Fibroblast of villous mesenchyme (primary cell): ENCODE measurements at regions not wholly inside any gene's neighbourhood (a gene's known extent, or its start where the extent isn't known, plus 50 kb on each side); places are given as distances from the start of the nearest gene placed in this dataset.

Experiments
- DNase-seq: peaks from one replicate; pipeline ENCODE4 v3.0.0-alpha.2; 2010; ENCODE audit warnings: low read depth
- H3K4me3 ChIP-seq: 2 replicates; pipeline ENCODE4 v1.5.1; 2011; ENCODE audit warnings: low read depth, mild to moderate bottlenecking, low read length
- CTCF ChIP-seq: IDR thresholded peaks from 2 replicates; pipeline ENCODE4 v1.5.1; 2012; ENCODE audit warnings: low read depth, mild to moderate bottlenecking, low read length; ENCODE audit not compliant: insufficient read depth

GRCh38 chr2:83386549-83386948, 1072.5 kb downstream of the SUCLG1 start:
- no peak for TF ChIP-seq CTCF
- no peak overlapping the region for H3K4me3 ChIP-seq
- peak; percentile 1 for DNase-seq

- DNase-seq, result no peak
- no peak for TF ChIP-seq CTCF
- no peak overlapping the region for H3K4me3 ChIP-seq
Measured at GRCh38 chr2:83378921-83379320, 1080.2 kb downstream of the SUCLG1 start.

GRCh38 chr2:83376731-83377130, 1082.3 kb downstream of the SUCLG1 start:
- H3K4me3 ChIP-seq, result no peak overlapping the region
- no peak for TF ChIP-seq CTCF
- DNase-seq, result no peak

- no peak for DNase-seq
- H3K4me3 ChIP-seq, result no peak overlapping the region
- TF ChIP-seq CTCF, result no peak
Measured at GRCh38 chr2:83370419-83370762, 1088.7 kb downstream of the SUCLG1 start.

- TF ChIP-seq CTCF, result no peak
- no peak for DNase-seq
- H3K4me3 ChIP-seq, result no peak overlapping the region
Measured at GRCh38 chr2:83369601-83370418, 1089.3 kb downstream of the SUCLG1 start.

GRCh38 chr2:83368916-83369315, 1090.2 kb downstream of the SUCLG1 start:
- peak; percentile 15 for DNase-seq
- H3K4me3 ChIP-seq, result no peak overlapping the region
- TF ChIP-seq CTCF, result no peak

GRCh38 chr2:83368461-83368860, 1090.6 kb downstream of the SUCLG1 start:
- no peak overlapping the region for H3K4me3 ChIP-seq
- DNase-seq, result no peak
- no peak for TF ChIP-seq CTCF
